SIG-M5 treated with dmso at 0.1 percent for 504 hours (cell line): ENCODE measurements at regions not wholly inside any gene's neighbourhood (a gene's known extent, or its start where the extent isn't known, plus 50 kb on each side); places are given as distances from the start of the nearest gene placed in this dataset.

Experiments
- DNase-seq: peaks from one replicate; lab custom pipeline; 2025; ENCODE audit not compliant: unreplicated experiment; lab: John Stamatoyannopoulos, UW

DNA sequence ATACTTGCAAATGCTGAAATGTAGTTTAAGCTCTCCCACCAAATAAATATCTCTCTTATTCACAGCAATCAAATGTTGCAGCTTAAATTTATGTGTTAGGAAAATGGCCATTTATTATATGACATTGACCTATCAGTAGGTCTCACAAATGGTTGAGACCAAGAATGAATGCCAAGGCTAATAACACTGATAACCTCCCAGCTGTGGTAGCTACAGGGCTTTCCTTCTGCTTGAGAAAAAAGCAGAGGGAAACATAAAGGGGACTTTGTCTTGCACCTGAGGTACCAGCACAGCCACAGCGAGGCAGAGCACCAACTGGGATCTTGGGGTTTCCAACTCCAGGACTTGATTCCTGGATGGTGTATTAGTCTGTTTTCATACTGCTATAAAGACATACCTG is 73.1 kb upstream of the TTC14 start:
- DNase-seq = no peak

- DNase-seq = no peak
Observed at GRCh38 chr3:180529778-180530177, 72.2 kb upstream of the TTC14 start.

GRCh38 chr3:180530276-180530675 is 71.7 kb upstream of the TTC14 start:
- no peak for DNase-seq

DNA sequence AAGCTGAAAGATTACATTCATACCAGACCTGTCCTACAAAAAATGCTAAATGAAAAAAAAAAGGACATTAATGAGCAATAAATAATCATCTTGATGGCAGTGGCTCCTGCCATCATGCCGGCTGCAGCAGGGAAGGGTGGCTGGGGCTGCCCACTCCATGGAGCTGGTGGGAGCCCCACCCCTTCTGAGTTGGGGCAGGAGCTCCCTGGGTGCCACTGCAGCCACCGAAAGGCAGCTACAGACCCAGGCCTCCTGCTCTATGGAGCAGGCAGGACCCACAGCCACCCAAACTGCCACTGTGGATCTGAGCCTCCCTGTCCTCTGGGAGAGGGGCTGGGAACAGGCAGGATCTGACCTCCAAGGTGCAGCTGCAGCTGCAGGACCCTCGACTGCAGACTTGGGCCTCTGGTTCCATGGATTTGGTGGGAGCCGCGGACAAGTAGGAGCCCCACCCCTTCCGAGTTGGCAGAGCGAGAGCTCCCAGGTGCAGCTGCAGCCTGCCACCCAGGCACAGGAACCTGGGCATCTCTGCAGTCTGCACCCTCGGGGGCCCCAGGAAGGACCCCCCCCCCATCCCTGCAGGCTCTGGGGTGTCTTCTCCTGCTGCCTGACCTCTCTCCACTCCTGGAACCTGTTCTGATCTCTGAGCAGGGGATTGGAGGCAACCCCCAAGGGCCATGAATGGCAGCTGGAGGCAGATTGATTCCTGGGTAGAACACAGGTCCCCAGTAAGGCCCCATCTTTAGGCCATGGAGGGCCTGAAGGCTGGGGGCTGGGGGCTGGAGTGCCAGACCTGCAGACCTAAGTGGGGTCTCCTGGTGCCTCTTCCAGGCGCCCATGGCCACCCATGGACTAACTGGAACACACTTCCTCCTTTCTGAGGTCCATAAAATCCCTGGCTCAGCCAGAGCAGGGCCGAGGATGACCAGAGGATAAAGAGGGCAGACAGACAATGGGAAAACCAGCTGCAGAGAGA is 70.4 kb upstream of the TTC14 start:
- no peak for DNase-seq

DNA sequence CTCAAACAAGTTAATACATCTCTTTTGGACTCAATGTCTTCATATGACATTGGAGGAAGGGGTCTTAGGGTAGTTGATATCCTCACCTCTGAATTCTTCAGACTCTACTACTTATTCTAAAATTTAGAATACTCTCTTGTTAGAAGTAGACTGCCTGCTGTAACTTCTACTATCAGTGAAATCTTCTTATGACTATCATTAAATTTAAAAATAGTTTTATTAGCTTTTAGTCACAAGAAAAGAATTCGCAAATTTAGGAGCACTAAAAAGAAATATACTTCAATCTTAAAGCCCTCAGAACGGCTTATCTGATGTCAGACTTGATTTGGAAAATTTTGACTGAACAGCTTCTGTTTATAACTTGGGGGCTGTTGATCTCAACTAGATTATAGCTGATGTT is 67.1 kb upstream of the TTC14 start:
- DNase-seq = no peak

GRCh38 chr3:180538493-180538892 is 63.5 kb upstream of the TTC14 start:
- no peak for DNase-seq

DNA sequence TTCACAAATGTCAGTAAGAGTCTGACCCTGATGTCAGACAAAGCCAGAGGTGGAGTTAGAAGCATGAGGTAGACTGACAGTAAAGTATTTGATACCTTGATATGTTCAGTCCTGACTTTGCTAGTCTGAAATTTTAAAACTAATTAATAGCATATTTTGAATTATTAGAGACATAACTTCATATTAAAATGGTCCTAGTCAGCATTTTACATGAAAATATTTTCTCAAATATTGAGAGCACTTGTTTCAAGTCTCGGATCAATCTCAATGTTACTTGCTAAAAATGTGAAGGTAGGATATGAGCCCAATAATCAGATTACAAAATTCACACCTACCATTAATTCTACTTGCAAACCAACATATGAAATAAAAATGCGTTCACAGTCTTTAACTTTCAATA is 58.1 kb upstream of the TTC14 start:
- DNase-seq = no peak

- no peak for DNase-seq
Observed at GRCh38 chr3:180546863-180547262, 55.1 kb upstream of the TTC14 start.

DNA sequence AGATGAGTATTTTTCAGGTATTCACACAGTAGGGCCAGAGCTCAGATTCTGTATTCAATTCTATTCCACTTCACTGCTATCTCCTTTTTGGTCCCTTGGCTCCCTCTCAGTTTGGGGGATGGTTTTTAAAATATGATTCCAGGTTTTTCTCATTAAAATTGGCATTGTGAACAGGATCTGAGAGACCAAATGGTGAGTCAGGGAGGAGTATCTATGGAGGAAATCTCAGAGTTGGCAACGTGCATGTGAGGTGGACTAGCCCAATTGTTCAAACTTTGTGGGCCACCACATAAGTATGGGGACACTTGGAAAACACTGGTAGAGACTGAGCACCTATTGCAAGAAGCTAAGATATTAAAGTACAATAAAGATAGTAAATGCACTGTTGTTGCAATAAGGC is 53.9 kb upstream of the TTC14 start:
- no peak for DNase-seq
